HG02970 (cell line): ENCODE measurements at regions not wholly inside any gene's neighbourhood (a gene's known extent, or its start where the extent isn't known, plus 50 kb on each side); places are given as distances from the start of the nearest gene placed in this dataset.
"Not testable (repeated sequence)": the region's sequence is repeated elsewhere in the genome, so short reads cannot be mapped to it uniquely, and the experiment has no call there.

Source experiments
- ATAC-seq: cut with Tn5 transposase; IDR thresholded peaks from one replicate; pipeline ENCODE4 v1.9.1; 2021; ENCODE audit warnings: mild to moderate bottlenecking, moderate library complexity, moderate number of reproducible peaks; ENCODE audit not compliant: unreplicated experiment, low FRiP score

DNA sequence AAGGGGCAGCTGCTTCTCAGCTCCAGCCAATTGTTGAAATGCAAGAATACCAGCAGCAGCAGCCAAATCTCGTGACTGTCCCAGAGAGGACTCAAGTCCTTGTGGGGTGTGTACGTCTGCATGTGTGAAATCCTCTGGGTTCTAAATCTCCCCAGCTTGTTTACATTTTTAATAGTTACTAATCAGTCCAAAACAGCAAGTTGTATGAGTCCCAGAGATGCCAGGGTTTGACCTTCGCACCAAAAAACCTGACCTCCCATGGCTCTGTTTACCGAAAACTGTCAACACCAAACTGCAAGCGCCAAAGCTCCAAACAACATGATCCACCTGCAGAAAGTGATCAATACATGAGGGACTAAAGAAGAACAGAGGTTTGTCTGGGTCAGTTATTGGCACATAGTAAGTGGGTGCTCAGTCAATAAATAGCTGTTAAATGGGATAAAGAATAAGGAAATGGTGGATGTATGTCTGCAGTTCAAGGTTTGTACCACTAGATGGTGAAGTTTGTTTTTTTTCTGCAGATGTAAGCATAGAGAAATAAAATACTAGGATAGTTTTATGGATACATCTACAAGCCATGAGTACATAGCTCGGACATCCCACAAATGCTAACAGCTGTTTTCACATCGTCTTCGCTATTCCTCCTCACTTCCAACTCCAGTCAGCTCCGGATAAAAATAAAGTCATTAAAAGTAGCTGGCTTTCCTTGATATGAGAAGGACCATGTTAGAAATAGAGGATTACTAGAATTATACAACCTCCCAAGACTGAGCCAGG lies 85.3 kb upstream of the ADRB2 start:
- ATAC-seq, result no peak

DNA sequence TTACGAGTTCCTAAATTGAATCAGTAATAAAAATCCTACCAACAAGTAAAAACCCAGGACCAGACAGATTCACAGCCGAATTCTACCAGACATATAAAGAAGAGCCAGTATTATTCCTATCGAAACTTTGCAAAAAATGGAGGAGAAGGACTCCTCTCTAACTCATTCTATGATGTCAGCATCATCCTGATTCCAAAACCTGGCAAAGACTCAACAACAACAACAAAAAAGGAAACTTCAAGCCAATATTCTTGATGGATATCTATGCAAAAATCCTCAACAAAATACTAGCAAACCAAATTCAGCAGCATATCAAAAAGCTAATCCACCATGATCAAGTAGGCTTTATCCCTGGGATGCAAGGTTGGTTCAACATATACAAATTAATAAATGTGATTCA lies 84.6 kb upstream of the ADRB2 start:
- not testable (repeated sequence) for ATAC-seq

DNA sequence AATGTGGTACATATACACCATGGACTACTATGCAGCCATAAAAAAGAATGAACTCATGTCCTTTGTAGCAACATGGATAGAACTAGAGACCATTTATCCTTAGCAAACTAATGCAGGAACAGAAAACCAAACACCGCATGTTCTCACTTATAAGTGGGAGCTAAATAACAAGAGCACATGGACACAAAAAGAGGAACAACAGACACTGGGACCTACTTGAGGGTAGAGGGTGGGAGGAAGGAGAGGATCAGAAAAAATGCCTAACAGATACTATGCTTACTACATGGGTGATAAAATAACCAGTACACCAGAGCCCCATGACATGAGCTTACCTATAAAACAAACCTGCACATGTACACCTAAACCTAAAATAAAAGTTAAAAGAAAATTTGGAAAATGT lies 82.0 kb upstream of the ADRB2 start:
- not testable (repeated sequence) for ATAC-seq

DNA sequence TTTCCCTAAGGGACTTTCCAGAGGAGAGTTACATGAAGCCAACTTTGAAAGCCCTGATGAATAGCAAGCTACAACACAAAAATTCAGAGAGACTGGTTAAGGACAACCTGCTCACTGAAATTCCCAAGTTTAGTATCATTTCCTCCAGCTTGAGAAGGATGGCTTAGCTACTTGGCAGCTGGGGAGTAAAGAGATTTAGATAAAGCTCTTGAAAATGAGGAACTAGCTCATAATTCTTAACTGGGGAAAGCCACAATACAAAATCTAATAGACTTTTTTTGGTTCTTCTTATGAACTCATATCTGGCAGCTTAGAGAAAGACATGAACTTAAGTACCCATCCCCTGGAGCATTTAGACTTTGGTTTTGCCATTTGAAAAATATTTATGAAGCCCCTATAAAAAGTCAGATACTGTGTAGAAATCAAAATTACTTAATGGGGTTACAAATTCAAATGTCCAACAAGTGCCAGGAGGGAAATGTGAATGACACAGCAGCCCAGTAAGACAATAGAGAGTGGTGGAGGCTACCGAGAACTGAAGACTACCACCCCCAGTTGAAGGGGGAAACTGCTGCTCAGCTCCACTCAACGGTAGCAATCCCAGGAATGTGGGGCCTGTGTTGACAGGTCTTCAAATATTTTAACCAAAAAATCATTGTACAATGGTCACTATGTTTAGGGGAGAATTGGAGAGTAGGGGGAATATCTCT lies 79.4 kb upstream of the ADRB2 start:
- ATAC-seq, result no peak

DNA sequence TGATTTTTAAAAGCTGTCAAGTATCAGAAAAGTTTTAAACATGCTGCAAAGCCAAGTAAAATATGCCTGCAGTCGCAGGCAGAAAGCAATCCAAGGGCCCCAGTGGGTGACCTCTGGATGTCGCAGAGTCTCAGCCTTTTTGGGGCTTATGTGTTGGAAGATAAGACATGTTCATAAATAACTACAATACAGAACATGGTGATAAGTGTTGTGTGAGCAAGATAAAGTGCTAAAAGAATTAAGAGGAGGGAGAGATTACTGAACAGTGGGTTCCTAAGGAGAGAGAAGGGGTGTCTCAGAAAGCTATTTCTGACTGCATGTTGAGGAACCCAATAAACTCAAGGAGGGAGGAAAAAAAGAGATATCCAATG lies 78.9 kb upstream of the ADRB2 start:
- no peak for ATAC-seq

DNA sequence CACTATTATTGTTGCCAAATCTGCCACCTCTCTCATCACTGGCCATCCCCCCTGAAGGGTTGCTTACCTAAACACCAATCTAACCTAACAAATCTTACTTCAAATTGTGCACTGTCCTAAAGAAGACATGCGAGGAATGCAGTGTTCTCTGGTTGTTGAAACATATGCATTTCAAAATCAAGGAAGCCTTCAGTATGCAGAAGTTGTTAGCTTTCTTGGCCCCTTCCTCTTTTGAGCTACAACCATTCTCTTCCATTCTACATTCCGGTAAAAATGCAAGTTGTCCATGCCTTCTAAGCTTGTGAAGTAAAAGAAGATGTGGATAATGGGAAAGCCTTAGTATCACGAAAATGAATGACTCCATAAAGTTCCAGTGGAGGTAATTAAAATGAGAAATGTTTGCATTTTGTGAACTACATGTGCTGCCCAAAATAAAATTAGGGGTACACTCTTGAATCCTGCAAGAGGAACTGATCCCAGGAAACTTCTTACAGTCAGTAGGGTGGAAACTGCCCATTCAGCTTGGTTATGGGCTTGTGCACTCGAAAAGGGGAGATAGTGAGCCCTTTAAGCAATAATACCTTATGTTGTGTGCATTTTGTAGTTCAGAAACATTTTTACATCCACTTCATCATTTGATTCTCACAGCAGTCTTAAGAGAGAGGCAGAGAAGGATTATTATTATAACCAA lies 77.6 kb upstream of the ADRB2 start:
- no peak for ATAC-seq

DNA sequence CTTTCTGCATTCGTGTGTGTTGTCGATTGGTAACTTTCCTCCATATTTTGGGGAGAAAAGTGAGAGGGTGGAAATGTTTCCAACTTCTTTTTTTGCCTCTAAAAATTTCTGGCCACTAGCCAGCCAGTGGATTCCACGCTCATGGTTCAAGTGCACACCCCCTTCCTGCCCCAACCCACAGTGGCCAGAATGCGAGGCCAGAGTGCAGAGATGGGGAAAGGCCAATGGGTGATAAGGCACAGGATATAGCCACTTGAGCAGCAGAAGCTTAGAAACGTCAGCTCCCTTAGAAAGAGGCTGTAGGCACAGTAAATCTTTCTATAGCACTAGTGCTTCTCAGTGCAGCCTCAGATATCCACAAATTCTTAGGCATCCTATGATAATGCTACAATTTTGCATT lies 75.8 kb upstream of the ADRB2 start:
- ATAC-seq, result no peak

DNA sequence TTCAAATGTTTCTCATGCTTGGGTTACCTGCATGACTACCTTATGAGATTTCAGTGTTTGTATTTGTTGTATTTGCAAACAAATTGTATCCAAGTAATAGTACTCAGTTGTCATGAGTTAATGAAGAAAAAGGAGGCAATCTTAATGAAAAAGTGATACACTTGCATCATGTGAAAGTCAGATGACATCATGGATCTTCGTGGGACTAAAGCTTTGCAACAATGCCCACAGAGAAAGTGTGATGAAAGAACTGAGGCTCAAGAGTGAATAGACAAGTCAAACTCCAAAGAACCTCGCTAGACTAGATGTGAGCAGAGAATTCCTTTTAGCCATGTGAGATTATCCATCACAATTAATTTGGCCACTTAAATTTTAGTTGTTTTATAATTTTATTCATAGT lies 75.4 kb upstream of the ADRB2 start:
- no peak for ATAC-seq

DNA sequence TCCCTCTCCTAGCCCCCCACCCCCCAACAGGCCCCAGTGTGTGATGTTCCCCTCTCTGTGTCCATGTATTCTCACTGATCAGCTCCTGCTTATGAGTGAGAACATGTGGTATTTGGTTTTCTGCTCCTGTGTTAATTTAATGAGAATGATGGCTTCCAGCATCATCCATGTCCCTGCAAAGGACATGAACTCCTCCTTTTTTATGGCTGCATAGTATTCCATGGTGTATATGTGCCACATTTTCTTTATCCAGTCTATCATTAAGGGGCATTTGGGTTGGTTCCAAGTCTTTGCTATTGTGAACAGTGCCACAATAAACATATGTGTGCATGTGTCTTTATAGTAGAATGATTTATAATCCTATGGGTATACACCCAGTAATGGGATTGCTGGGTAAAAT lies 74.0 kb upstream of the ADRB2 start:
- not testable (repeated sequence) for ATAC-seq

DNA sequence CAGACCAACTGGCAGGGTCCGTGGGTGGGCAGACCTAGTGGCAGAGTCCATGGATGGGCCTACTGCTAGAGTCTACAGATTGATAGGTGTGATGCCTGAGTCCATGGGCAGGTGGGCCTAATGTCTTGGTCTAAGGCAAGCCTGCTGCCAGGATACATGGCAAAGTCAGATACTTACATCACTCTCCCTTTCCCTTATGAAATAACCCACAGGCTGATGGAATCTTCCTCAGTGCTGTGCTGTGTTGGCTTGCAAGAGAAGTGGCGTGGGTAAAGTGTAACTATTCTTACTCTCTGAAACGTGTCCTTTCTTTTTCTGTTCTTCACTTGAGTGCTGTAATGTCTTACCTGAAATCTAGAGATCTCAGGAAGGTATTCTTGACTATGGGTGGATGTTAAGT lies 67.3 kb upstream of the ADRB2 start:
- no peak for ATAC-seq

DNA sequence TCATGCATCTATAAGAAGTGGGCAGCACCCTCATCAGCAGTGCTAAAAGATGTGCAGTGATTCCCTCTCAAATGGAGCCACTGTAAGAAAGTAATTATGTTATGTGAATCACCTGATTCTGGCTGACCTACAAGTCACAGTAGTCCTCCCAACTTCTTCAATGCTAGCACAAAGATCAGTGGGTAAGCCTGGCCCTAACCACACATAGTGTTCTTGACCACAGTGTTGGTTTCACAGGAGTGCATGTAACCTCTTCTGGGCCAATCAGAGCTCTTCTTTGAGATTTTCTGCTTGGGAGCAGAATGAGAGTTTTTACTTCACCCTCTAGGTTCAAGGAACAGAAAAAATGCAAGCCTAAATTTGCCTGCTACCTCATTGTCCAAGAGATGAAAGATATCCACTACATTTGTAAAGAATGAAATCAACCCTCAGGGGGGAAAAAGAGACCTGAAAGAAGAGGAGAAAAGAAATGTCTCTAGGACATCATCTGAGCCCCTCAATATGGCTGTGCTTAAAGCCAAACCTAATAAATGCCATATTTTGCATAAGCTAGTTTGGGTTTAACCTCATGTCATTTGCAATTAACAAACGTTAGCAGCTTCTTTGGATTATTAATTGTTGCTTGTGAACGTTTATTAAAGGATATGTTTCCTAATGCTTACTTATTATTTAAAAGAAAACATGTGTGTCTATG lies 65.3 kb upstream of the ADRB2 start:
- peak; percentile 97 for ATAC-seq

DNA sequence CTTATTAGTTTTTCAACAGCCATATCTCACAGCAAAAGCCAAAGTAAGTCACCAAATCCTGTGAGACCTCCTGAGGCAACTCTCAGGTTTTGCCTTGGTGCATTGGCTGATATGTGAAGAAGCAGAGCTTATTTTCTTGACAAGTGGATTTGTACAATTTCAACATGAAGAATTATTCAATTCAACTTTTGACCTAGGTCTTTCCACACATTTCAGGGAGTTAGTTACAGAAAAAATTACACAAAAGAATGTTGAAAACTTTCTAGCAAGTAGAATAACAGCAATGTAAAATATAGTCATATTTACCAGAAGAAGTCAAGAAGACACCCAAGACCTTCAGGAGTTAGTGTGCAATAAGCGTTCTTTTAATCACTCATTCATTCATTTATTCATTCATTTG lies 62.4 kb upstream of the ADRB2 start:
- ATAC-seq, result no peak

DNA sequence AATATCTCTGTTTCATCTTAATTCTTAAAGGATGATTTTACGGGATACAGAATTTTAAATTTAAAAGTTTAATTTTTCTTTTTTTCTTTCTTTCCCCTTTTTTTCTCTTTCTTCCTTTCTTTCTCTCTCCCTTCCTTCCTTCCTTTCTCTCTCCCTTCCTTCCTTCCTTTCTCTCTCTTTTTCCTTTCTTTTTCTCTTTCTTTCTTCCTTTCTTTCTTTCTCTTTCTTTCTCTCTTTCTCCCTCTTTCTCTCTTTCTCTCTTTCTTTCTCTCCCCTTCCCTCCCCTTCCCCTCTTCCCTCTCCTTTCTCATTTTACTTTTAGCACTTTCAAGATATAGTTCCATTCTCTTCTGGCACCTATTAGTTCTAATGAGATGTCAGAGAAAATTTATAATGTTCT lies 61.4 kb upstream of the ADRB2 start:
- no peak for ATAC-seq

DNA sequence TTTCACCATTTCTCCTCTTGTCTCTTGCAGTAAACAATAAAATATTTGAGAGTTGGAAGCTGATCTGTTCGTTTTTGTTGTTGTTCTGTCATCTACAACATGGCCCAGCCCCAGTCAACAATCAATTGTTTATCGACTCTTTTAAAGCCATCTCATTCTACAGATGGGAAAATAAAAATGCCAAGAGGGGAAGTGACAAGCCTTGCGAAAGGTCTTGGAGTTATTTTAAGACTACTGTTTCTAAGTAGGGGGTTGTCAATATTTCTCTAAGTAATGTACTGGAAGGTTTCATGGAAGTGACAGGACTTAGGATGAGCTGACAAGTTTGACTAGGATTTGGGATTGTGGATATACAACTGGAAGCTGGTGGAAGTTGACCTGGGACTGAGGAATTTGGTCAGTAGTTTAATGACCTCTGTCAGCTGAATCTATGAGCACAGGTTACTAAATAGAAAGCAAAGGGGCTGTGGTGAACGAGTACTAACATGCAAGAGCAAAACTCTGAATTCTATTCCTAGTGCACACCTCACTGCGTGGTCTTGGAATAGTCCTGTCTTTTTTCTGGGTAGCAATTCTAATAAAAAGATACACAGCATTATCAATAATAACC lies 57.5 kb upstream of the ADRB2 start:
- no peak for ATAC-seq

DNA sequence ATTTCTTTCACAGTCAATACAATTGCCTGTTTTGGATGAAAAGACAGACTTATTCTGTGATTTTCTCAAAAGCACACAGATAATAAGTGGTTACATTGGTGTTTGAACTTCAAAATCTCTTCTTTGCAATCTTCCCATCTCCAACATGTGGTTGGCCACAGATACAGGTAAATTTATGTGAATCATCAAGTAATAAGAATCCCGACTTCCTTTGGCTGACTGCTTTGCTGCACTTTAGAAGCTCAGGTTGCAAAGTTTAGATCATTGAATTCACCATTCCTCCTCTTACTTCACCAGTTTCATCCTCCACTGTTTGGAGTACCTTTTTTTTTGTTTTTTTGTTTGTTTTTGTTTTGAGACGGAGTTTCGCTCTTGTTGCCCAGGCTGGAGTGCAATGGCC lies 56.5 kb upstream of the ADRB2 start:
- ATAC-seq, result no peak

DNA sequence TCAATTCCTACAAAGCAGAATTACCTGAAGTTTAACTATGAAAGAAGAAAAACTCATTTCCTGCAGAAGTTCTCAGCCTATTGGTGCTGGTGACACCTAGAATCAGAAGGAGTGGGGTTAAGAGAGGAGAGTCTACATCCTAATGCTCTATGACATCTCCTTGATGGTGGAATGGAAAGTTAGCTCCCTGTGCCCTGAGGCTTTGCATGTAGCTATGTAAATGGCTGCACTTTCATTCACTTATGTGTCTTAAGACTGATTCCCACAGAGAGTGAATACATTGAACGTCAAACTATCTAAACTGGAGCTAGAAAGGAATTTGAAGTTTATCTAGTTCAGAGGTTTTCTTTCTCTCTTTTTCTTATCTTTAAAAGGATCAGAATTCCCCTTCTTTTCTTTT lies 52.1 kb upstream of the ADRB2 start:
- no peak for ATAC-seq

DNA sequence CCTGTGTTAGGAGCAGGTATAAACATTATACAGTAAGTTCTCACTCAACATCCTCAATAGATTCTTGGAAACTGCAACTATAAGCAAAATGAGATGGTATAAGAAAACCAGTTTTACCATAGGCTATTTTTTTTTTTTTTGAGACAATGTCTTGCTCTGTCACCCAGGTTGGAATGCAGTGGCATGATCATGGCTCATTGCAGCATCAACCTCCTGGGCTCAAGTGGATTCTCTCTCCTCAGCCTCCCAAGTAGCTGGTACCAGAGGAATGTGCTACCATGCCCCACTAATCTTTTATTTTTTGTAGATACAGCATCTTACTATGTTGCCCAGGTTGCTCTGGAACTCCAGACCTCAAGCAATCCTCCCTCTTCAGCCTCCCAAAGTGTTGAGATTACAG lies 50.1 kb upstream of the ADRB2 start:
- no peak for ATAC-seq
